NCI-H226 (cell line): ENCODE measurements at regions not wholly inside any gene's neighbourhood (a gene's known extent, or its start where the extent isn't known, plus 50 kb on each side); places are given as distances from the start of the nearest gene placed in this dataset.
"Not testable (repeated sequence)": the region's sequence is repeated elsewhere in the genome, so short reads cannot be mapped to it uniquely, and the experiment has no call there.

ENCODE experiments used
- DNase-seq: peaks from one replicate; pipeline ENCODE4 v3.0.0-alpha.2; 2015

DNA sequence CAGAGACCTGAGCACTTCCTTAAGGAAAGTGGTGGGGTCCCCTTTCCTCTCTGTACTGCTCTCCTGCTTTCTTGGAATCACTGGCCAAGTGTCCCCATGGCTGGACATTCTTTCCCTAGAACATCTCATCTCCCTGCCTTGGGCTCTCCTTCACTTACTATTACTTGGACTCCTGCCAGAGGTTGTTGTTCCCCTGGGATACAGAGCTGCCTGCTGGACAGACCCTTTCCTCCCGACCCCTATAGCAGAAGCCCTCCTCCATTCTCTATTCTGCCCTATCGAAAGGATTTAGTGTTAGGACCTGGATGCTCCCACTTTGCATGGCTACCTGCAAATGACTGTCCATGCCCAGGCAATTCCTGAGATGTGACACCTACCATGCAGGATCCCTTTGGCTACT, 164.3 kb upstream of the PODXL start:
- DNase-seq = no peak

DNA sequence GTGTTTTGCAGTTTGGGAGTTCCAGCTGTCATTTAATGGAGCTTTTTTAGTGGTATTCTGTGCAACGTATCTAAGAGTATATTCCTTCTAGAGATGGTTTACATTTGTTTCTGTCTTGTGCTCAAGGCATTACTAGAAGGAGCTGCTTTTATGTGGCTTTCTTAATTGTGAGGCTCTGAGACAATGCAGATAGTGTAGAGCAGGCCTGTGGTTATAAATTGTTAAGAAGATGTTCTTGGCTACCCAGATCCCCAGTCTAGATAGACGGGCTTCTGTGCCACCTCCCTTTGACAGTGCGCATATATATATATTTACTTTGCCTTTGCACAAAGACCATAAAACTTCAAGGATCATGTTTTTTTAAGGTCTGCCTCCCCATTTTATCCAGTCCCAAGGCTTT, 160.8 kb upstream of the PODXL start:
- DNase-seq = no peak

DNA sequence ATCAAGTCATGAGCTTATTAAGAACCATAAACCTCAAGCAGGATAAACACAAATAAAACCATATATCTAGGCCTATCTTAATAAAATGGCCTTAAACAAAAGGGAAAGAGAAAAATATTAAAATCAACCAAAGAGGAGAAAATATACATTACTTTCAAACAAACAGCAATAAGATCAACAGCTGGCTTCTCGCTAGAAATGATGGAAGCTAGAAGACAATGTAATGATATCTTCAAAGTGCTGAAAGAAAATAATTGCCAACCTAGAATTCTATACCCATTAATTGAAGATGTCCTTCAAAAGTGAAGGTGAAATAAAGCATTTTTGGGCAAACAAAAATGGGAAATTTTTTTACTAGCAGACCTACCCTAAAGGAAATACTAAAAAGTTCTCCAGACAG, 142.9 kb upstream of the PODXL start:
- no peak for DNase-seq

DNA sequence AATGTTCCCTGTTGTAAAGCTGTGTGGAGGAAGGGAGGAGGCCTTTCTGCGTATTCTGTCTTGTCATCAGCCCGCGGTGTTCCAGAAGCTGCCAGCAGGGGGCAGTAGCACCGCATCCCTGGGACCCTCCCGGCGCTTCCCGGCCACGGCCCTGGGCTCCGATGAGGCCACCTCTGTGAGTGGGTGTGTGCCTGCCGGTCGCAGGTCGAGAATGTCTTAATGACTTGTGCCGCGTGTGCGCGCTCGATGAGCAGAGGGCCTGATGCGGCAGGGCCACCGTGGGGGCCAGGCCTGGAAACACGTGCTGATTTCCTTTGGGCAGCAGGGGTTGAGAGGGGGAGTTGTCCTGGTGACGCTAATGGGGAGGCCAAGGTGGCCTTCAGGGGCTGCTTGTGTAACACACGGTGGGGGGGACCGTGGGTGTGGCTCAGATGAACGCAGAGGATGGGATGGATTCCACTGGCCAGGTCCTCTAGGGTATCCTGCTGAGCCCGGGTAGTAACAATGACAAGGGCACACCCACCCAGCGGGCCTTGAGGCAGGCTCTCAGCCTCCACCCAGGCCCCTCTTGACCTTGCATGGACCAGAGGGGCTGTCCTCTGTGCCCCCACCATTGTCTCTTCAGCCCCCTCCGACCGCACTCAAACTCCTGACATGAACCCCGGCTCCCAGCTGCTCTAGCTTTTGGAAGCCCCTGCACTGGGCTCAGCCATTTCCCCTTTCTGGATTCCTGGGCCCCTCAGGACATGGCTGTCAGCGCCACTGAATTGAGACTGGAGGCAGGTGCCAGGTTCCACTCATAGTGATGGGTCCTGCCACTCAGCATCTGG, 135.9 kb upstream of the PODXL start:
- peak; percentile 20 for DNase-seq

DNA sequence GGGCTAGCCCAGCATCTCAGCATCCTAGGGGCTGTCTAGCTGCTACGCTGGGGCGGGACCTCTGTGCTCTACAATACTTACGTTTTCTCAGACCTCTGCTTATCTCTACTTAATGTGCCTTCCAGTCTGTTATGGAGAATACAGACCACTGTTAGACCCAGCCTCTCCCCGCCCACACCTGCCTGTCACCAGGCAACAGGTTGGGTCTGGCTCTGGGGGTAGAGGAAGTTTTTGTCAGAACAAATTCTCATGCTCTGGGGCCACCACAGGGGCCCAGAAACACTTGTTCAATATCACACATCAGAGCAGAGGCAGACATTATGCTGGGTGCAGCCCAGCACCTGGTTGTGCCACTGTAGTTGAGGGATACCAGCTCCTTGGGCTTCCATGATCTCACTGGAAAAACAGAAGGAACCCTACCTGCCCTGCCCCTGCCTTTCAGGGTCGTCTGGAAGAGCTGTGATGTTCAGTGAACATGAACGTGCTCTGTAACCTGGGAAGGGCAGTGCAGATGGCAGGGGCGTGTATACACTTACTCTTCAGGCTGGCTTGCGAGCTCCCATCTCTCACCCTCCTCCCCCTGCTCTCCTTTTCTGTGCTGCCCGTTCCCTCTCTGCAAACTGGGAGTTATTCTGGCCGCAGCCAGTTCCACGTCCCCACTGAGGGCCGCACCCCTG, 135.2 kb upstream of the PODXL start:
- no peak for DNase-seq

DNA sequence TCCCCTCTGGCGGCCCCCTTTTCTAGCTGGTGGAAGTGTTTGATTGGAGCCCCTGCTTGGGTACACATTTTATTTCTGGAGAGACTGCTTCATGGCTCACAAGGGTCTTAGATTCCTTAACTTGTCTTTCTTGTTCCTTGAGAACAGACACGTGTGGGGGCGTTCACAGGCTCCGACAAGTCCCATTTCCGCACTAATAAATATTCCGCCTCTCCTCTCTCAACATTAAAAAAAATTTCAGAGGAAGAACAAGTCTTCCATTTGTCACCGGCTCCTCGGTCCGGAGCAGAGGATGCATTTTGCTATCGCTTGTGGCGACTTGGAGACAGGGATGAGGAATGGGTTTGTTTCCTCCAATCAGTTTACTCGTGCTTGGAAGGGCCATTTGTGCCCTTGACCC, 134.0 kb upstream of the PODXL start:
- DNase-seq = no peak

DNA sequence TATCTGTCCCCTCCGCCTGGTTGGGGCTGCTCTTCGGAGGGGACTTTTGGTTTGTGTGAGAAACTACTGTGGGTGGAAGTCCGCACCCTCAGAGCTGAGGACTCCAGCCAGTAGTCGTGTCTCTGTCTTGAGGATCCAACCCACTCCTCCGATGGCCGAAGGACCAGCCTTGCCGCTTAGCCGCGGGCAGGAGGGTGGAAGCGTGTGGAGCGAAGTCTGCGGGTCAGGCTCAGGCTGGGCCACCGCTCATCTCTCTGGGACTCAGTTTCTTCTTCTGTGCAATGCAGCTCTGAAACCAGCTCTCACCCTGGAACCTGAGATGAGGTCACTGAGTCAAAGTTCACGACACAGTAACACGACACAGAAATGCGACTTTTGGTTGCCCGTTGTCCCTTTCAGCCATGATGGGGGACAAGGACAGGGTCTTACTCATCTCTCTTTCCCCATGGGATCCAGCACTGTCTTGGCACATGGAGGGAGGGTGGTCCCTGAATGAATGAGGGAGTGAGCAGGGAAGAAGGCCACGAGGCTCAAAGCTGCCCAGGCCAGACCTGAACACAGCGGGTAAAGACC, 133.3 kb upstream of the PODXL start:
- no peak for DNase-seq

DNA sequence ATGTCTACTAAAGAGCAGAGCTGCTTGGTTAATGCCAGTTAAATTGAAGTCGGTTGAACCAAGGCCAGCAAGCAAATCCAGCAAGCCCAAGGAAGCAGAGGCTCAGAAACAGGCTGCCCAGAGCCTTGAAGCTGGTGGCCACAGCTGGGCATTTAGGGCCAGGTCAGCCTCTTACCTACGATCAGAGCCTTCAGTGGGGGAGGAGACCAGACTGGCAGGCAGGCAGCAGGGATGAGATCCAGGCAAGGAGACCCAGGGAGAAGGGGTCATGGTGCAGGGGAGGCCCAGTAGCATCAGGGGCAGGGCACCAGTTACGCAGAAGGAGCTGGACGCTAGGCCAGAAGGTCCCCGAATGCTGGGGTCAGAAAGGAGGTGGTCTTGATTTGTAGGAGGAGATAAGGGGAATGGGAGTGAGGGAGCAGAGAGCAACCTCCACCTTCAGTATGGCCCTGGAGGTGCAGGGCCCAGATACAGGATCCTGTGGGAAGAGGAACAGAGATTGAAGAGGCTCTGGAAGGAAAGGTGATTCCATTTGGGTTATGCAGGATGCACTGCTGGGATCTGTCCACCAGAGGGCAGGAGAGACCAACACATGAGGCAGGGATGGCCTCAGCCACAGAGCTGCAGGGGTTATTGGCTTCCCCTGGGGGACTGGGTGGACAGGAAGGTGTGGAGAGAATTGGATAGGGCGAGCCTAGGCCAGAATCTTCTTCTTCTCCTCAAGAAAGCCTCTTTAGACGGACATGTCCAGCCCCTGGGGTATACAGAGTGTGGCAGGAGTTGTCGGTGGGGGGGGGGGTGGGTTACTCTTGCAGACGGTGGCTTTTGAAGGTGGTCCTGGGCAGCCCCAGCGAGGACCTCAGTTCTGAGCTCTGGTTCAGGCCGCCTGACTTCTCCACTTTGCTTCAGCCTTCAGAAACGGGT, 132.6 kb upstream of the PODXL start:
- DNase-seq = peak; percentile 56

DNA sequence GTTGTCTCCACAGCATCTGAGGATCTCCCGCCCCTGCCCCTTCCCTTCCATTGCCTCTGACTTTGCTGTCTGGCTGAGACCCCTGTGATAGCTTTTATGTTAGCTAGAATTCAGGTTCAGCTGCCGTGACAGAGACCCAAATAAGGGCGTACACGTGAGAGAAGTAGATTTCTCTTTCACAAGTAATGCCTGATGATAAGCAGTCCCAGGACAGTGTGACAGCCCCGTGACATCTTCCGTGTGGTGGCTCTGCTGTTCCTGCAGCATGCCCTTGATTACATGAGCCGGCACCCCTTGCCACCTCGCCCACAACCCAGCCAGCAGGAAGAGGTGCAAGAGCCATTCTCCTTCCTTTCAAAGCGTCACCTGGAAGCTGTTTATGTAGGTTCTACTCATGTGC, 130.9 kb upstream of the PODXL start:
- no peak for DNase-seq

DNA sequence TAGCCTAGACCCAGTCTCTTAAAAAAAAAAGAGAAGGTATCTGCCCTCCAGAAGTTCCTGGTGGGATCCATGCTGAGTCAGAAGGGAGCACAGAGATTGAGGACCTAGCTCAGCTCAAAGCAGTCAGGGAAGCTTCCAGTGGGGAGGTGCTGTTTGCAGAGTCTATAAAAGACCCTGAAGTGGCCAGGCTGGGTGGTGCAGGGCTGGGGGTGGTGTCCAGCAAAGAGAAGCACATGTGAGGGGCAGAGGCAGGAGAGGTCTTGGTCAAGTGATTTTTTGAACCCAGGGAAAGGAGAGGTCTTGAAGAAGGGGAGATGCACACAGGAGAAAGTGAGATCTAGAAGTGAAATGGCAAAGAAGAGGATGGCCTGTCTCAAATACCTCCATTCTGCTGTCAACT, 130.4 kb upstream of the PODXL start:
- DNase-seq = no peak

DNA sequence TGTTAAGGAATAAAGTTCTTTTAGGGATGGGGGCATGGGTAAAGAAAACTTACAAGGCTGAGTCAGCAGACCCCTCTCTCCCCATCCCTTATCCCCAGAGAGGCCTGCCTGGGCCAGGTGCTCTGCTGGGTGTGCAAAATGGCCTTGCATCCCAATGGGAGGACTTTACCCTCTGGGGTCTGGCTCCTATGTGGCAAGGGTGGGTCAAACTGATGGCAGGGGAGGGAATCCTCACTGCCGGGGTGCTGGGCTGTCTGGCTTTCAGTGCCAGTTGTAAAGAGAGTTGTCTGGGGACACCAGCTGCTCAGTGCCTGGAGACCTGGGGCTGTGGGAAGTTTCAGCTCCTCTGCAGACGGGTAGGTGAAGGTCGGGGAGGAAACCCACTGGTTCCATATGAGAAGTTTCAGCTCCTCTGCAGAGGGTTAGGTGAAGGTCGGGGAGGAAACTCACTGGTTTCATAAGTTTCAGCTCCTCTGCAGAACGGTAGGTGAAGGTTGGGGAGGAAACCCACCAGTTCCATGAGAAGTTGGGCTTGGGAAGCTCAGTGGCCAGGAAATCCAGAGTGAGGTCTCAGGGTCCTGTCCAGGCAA, 127.2 kb upstream of the PODXL start:
- no peak for DNase-seq

DNA sequence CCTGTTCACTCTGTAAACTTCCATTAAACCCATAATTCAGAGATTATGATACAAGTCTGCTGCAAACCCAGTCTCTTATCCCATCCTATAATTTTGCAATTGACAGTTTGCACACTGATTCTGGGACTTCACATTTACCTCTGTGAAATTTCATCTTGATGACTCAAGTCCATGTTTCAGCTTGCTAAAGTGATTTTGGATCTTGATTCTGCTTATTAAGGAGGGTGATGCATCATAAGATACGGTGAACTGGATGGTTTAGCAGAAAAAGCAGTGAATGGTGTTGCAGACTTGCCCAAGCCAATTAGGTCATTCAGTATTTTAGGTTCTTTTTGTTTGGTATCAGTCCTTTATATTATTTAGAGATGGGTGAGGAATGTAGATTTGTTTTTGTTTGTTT, 125.5 kb upstream of the PODXL start:
- no peak for DNase-seq

DNA sequence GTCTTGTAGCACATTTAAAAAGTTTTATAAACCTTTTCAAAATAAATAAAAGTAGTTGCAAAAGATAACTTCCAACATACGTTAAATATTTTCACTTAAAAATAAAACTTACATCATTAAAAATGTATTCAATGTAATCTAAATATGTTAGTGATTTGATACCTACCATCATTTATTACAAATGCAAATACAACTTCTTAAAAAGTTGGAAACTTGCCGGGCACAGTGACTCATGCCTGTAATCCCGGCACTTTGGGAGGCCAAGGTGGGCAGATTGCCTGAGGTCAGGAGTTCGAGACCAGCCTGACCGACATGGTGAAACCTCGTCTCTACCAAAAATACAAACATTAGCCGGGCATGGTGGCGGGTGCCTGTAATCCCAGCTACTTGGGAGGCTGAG, 122.6 kb upstream of the PODXL start:
- DNase-seq = peak; percentile 10

DNA sequence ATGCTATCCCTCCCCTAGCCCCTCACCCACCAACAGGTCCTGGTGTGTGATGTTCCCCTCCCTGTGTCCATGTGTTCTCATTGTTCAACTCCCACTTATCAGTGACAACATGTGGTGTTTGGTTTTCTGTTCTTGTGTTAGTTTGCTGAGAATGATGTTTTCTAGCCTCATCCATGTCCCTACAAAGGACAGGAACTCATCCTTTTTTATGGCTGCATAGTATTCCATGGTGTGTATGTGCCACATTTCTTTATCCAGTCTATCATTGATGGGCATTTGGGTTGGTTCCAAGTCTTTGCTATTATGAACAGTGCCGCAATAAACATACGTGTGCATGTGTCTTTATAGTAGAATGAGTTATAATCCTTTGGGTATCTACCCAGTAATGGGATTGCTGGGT, 120.4 kb upstream of the PODXL start:
- DNase-seq = not testable (repeated sequence)

DNA sequence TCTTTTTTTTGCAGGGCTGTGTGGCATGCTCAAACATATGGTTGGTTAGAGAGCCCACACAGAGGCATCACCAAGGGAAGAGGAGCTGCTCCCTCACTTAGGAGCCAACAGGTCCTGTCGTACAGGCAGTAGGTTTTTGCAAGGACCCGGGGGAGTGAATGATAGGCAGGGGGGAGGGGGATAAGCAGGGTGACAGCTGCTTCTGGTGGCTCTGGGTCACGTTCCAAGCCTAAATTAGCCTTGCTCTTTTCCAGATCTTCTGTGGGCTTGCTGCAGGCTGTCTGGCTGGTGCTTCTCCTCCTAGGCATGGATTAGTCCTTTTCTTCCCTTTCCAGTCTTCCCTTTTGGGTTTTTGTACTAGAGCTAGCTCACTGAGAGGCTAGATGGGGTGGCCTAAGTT, 117.7 kb upstream of the PODXL start:
- DNase-seq = no peak

DNA sequence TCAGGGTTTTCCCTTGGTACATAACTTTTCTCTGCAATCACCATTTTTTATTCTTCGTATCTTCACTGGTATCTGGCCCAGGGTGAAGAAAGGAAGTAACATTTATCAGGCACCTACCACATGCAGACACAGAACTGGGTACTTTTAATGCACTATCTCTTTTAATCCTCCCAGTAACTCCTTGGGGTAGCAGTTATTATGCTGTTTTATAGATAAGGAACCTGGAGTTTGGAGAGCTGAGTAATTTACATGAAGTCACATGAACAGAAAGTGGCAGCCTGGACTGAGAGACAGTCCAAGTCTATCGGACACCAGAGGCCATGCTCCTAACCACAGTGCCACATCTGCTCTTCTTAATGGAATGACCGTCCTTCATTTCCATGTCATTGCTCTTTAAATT, 117.1 kb upstream of the PODXL start:
- no peak for DNase-seq

DNA sequence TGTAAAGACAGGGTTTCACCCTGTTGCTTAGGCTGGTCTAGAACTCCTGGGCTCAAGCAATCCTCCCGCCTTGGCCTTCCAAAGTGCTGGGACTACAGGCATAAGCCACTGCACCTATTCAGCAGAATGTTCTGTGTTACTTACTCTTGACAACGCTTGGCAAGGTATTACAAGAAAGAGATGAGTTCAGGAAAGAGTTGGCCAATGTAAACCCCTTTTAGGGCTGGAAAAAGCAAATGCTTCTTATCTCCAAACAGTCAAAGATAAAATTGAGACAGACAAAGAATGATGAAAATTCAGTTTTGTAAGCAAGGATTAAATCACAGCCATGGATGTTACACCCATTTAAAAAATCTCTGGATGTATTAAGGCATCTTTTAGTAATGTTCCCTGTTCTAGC, 114.0 kb upstream of the PODXL start:
- DNase-seq = no peak

DNA sequence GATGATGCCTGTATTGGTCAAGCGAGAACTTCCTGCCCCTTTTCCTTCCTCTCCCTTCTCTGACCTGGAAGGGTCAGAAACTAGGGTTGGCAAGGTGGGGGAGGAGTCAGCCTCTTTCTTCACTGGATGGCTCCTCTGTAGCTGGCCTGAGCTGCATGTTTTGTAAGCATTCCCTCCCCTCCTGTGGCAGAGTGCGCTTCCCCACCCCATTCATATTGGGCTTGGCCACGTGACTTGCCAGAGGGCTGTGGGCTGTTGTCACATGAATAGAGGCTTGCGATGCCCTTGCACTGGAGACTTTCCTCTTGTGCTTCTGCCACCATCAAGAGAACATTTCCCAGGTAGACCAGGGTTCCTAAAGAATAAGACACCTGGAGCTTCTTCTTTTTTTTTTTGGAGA, 111.3 kb upstream of the PODXL start:
- no peak for DNase-seq

DNA sequence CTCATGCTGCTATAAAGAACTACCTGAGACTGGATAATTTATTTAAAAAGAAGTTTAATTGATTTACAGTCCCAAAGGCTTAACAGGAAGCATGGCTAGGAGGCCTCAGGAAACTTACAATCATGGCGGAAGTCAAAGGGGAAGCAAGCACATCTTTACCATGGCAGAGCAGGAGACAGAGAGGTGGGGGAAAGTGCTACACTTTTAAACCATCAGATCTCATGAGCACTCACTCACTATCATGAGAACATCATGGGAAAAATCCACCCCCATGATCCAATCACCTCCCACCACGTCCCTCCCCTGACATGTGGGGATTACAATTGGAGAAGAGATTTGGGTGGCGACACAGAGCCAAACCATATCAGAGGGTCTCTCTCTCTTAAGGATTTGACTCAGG, 108.6 kb upstream of the PODXL start:
- no peak for DNase-seq

DNA sequence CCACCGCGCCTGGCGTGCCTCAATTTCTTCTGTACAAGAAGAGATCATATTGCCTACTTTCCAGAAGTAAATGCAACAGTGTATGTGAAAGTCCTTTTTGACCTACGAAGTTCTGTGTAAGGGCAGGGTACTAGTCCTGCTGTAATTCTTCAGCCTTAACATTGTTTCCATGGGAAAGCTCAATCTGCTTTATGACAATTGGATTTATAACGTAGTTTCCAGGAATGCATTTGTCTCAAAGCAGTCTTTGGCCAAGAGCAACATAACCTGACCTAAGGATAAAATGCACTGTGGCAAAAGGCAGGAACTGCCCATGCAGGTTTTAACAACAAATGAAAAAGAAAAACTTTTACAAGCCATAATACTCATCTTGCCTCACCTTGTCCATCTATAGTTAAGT, 108.1 kb upstream of the PODXL start:
- DNase-seq = no peak

DNA sequence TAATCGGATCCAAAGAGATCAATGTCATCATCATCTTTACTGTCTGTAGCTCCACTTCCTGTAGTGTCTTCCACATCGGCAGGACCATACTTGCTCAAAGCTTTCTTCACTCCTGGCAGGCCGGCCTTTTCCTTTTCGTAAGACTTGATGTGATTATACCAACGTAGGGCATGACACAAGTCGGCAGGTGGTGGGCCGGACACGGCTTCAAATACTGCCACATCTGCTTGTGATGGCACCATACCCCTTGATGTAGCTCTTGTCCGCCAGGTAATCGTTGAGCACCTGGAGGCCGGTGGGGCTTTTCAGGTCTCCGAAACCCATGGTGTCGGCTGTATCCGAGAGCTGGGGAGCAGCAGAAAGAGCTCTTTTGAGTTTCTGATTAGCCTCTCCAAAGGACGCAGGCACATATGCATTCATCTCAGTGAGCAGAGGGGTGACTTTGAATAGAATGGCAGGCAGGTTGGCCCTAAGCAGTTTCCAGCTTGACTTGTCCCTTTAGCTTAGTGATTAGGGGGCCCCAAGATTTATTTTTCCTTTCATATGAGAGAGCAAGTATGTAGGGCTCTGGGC, 106.0 kb upstream of the PODXL start:
- not testable (repeated sequence) for DNase-seq

DNA sequence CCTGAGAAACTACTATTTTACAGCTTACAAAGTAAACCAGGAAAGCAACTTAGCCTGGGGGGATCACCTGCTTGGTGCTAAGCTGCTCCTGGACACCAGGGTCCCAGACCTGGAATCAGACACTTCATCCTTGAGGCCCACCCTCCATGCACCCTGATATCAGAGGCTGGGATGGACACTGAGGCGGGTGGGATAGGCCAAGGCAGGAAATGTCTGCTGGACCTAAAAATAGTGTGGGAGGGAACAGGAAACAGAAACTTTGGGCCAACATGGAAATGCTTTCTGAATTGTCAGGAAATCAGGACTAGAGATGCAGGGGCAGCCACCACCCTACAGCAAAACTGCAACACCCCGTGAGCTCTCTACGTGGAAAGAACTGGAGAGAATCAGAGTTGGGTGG, 101.5 kb upstream of the PODXL start:
- no peak for DNase-seq
